GM21576 (cell line): ENCODE measurements at regions not wholly inside any gene's neighbourhood (a gene's known extent, or its start where the extent isn't known, plus 50 kb on each side); places are given as distances from the start of the nearest gene placed in this dataset.
"Not testable (repeated sequence)": the region's sequence is repeated elsewhere in the genome, so short reads cannot be mapped to it uniquely, and the experiment has no call there.

Source experiments
- ATAC-seq: cut with Tn5 transposase; IDR thresholded peaks from one replicate; pipeline ENCODE4 v1.9.1; 2021; ENCODE audit warnings: mild to moderate bottlenecking, moderate library complexity; ENCODE audit not compliant: unreplicated experiment

DNA sequence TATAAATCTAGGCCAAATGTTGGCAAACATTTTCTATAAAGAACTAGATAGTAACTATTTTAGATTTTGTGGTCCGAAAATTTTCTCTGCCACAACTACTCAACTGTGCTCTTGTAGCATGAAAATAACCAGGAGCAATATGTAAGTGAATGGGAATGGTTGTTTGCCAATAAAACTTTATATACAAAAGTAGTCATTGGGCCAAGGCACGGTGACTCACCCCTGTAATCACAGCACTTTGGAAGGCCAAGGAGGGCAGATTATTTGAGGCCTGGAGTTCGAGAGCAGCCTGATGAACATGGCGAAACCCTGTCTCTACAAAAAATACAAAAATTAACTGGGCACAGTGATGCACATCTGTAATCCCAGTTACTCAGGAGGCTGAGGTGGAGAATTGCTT, 617.1 kb downstream of the EPM2A start:
- ATAC-seq = no peak

DNA sequence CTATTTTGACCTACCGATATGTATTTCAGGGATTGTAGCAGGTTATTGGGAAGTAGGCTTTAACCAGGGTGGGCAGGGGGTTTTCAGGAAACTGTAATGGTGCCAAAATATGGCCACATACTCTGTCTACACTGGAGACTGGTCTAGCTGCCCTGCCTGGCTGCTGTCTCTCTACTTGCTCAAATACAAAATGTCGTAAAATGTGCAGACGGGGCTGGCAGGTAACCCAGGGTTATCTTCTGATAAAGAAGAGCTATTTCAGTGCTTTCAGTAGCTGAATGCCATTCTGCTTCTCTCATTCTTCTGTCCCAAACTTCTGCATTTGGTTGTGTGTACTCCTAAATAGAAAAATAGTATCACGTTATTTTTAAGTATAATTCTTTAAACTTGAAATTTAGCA, 616.2 kb downstream of the EPM2A start:
- ATAC-seq = no peak

DNA sequence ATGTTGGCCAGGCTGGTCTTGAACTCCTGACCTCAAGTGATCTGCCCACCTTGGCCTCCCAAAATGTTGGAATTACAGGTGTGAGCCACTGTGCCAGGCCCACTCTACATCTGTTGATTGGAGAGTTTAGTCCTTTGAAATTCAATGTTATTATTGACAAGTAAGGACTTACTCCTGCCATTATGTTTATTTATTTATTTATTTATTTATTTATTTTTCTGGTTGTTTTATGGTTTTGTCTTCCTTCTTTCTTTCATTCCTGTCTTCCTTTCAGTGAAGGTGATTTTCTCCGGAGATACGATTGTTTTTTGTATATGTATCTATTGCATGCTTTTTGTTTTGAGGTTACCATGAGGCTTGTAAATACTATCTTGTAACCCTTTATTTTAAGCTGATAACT, 602.6 kb downstream of the EPM2A start:
- no peak for ATAC-seq

DNA sequence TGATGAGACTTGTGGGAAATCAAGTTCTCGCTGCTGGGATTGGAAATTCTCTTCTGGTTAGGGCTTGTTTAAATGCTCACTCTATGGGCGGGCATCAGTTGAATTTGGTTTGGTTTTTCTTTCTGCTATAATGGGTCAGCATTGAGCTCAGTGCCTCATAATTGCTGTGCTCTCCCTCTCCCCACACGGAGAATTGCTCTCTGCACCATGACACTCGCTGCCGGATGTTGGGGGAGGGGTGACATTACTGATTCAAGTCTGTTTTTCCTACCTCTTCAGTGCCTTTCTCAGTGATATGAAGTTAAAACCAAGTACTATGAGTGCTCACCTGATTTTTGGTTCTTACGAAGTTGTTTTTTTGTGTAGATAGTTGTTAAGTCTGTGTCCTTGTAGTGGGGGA, 599.6 kb downstream of the EPM2A start:
- no peak for ATAC-seq

DNA sequence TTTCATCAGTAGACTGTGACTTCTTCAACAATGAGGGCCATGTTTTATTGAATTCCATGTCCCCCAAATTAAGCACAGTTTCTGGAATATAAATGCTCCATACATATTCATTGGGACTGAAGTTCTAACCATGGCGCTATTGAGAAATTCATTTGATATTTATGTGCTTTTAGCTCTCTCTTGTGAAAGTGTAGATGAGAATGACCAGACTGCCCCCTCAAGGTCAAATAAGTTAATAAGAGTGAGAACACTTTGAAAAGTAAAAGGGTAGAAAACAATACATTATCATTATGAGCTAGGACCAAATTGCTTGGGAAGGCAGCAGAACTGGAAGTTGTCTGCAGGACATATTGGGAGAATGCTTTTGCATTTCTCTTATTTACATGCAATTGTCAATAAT, 597.9 kb downstream of the EPM2A start:
- no peak for ATAC-seq

DNA sequence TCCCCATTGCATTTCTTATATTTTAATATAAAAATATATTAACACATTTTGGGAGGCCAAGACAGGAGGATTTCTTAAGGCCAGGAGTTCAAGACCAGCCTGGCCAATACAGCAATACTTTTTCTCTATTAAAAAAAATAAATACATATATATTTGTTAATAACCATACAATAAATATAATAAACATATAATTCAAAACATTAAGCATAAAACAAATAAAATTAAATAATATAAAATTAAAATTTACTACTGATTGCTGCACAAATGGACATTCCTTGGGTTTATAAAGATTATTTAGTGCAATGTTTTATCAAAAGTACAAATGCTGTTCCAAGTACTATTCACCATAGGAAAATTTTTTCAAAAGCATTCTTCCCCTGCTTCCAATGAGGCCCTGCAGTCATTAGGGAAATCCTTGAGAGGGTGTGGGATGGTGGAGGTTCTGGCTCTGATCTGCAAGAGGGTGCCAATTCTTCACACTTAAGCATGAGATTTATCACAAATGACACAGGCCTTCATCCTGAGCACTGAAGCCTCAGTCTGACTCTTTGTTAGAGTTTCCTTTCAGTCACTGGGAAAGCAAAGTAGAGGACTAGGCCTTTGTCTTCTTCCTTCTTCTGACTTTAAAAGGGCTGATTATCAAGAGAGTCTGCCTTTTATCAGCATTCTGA, 596.7 kb downstream of the EPM2A start:
- ATAC-seq = no peak

DNA sequence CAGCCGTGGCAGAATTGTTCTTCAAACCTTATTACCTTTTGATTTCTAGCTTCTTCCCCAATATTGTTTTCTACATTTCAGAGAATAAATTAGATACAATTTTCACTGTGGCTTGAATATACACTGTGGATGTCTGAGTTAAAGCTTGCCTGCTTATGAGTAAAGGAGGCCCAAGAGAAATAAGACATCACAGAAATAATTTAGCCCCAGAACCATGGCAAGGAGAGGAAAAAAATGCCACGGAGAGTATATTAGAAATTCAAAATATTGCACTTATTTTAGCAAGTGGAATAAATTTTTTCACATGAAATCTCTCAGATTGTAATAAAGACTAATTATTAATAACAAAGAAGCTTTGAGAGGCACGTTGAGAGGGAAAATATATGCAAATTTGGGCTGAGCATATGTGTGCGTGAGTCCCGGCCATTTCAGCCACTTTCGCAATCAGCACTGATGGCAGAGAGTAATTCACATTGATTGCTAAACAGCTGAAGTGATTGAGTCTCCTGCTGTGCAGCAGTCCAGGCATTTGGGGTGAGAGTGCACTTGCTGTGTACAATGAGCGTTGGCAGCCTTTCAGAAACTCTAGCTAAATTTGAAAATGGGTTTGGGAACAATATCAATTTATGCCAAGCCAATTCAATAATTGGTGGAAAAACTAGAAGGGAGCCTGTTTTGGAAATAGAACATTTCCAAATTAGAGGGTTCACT, 596.0 kb downstream of the EPM2A start:
- no peak for ATAC-seq

DNA sequence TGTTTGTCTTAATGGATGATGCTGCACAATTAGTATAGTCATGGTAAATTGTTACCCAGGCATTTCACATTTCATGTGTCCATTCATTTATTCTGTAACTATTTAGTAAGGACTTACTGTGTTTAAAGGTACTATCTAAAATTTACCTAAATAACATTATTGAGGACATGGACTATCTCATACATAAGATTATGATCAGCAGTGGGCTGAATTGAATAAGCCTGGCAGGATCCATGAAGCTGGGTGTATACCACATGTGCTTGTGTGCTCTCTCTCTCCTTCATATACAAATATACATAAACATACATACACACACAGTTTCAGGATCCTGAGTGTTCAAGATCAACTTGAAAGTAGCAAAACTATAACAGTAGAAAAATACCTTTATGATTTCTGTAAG, 595.4 kb downstream of the EPM2A start:
- no peak for ATAC-seq

DNA sequence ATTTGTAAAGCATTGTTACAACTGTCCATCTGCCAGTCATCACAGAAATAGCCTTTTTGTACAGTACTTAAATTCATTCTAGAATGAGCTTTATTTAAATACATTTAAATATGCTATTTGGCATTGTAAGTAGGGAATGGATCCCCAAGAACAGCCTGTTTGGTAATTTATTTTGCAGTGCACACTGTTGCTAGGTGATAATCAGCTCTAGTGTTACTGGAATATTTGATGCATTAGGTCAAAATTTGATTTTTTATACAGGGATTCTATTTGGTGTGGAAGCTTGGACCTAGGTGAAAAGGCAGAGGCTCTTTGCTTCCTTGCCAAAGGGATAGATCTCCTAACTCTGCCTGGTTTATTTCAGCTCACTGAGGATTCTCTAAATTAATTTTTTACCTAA, 593.7 kb downstream of the EPM2A start:
- no peak for ATAC-seq

DNA sequence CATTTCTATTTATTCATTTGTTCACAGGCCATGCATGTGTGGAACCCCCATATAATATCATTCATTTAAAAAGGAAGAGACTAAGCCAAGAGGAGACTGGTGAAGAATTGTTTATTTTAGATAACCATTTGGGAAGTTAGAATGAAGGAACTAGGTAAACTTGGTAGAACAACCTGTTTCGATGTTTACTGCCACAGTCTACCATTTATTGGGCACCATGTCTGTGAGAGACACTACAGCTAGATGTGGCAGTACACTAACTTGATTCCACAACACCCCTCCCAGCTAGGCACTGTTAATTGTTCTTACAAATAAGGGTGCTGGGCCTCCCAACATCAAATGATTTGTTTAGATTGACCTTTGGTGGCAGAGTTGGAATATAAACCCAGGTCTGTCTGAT, 592.4 kb downstream of the EPM2A start:
- no peak for ATAC-seq

DNA sequence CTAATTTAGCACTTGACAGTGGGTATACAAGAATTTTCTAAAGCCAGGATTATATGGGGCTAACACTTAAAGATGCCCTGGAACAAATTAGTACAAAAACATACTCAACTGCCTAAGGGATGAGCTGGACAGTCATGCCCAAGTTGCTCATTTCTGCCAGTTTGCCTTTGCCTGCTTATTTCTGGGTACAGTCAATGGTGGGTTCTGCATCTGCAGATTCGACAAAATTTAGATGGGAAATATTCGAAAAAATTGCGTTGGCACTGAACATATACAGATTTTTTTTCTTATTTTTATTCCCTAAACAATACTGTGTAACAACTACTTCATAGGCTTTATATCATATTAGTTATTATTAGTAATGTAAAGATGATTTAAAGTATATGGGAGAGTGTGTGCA, 591.9 kb downstream of the EPM2A start:
- no peak for ATAC-seq

DNA sequence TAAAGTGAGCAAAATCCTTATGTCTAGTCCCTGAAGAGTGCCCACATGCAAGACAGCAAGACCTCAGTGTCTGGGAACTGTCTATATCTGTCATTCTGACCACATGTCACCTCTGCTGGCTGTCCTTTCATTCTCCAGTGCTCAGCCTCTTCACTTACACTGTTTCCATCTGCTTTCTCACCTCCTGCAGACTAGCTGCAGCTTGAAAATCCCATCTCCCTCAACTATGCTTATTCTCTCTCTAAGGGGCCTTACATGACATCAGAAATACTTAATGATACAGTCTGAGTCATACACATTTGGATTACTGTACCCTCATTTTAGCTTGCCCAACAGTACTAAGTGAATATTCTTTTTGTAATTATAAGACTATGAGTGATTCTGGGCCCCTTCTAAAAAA, 587.8 kb downstream of the EPM2A start:
- ATAC-seq = no peak

DNA sequence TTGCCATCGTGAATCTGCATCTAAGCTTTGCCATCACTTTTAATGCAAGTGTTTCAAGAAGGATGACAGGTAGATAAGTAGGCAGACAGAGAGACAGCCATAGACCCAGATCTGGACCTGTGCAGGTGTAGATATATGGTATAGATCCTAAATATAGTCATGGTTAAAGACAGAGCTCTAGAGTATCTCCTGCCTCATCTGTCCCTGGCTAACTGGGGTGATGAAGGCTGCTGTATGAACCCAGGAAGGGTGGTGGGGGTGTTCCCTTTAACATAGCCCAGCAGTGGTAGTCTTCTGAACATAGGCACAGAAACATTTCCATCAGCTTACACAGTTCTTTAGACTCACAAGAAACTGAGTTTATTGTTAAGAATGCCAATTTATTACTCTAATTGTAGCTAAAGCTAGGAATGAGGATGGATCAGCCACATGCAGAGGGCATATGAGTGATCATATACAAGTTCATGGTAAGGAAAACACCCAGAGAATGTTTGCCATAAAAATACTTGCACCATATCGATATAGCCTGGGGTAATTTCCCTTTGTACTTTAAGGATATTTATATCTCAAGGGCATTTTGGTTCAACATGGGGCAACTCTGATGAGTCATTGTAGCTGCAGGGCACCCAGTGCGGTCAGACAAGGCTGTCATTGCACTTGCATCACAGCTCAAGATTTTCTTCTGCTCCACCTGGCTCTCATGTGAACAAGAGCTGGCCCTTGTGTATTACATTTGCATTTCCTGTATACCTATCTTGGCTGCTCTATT, 587.2 kb downstream of the EPM2A start:
- peak; percentile 56 for ATAC-seq

DNA sequence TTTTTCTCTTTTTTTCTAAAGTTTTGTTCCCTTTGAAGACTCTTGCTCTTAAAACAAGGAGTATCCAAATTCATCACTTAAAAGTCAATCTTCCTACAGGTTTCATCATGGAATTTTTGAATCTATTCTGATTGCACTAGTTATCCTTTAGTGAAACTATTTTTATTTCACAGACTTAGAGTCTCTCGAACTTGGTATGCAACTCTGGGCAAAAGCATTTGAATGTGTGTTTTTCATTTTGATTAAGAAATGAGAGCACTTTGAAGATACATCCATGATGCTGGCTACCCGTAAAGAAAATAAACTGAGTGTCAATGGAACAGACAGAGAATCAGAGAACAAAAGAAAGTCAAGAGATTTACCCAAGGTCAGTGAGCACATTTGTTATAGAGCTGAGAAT, 586.5 kb downstream of the EPM2A start:
- no peak for ATAC-seq

DNA sequence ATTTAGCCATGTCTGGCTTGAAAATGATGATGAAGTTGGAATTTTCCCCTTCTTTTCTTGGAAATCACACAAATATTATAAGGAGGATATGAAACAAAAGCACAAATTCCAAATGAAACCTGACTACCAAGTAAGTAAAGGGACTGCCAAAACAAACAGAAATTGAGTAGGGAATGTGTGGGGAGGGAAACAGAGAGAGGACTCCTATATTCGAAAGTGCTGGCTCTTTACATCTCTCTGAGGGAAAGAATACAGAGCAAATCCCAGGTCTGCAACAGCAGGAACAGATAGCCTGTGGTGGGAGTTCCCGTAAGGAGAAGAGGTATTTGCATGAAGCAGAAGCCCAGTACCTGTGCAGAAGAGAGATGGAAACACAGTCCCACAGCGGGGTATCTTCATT, 583.7 kb downstream of the EPM2A start:
- no peak for ATAC-seq

DNA sequence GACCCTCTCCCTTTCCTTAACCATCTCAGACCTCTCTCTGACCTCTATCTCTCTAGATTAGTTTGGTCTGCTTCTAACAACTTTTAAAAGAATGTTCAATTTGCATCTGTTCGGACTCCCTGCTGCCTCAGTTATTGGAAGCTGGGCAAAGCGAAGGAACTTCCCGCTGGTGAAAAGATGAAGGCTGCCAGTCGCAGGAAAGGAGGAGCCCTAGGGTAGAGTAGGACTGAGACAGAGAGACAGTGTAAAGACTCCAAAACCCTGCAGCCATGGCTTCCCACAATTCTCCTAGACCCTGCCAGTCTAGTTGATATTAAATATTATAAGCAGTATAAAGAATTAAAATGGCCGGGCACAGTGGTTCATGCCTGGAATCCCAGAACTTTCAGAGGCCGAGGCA, 581.8 kb downstream of the EPM2A start:
- ATAC-seq = no peak

DNA sequence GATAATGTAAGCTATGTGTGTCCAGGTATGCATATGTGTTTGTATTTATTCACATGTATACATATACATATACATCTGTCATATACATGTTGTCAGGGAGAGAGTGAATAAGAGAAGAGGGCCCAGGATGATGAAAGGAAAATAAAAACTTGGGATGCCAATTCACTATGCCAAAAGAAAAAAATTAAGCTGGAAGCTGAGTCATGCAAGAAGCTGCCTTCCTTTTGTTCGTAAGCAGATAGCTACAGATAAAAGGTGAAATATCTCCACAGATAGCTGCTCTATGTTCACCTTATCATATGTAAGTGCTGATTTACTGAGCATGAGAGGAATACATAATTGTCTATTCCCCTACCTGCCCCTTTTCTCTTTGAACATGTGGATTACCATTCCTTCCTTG, 579.9 kb downstream of the EPM2A start:
- no peak for ATAC-seq

DNA sequence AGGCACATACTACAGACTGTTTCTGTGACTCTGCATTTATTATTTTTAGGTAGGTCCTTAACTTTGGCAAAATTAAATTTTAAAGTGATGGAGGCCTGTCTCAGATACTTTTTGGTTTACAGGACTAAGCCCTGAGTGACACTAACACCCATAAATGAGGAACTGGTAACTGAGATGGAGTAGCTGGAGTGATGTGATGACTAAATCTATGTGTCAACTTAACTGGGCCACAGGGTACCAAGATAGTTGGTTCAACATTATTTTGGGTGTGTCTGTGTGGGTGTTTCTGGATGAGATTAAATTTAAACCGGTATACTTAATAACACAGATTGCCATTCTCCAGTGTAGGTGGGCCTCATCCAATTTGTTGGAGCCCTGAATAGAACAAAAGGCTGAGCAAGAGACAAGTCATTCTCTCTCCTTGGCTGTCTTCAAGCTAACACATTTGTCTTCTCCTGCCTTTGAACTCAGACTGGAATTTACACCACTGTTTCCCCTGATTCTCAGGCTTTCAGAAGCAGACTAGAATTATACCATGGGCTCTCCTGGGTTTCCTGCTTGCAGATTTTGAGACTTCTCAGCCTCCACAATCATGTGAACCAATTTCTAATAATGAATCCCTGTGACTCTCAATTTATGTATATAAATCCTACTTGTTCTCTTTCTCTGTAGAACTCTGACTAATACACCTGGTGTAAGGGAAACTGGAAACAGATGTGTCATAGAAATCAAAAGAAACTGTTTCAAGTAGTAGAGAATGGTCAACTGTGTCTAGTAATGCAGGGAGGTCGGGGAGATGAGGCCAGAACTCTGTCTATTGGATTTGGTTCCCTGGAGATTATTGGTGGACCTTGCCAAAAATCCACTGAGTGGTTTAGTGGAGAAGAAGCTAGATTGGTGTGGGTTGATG, 579.2 kb downstream of the EPM2A start:
- ATAC-seq = peak; percentile 52

DNA sequence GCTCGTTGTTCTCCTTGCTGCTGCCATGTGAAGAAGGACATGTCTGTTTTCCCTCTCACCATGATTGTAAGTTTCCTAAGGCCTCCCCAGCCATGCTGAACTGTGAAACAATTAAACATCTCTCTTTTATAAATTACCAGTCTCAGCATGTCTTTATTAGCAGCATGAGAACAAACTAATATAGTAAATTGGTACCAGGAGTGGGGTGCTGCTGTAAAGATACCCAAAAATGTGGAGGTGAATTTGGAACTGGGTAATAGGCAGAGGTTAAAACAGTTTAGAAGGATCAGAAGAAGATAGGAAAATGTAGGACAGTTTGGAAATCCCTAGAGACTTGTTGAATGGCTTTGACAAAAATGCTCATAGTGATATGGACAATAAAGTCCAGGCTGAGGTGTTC, 576.7 kb downstream of the EPM2A start:
- not testable (repeated sequence) for ATAC-seq

DNA sequence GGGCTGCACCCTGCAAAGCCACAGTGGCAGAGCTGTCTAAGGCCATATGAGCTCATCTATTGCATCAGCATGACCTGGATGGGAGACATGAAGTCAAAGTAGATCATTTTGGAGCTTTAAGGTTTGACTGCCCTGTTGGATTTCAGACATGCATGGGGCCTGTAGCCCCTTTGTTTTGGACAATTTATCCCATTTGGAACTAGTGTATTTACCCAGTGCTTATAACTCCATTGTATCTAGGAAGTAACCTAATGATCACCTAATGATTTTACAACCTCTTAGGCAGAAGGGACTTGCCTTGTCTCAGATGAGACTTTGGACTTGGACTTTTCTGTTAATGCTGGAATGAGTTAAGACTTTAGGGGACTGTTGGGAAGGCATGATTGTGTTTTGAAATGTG, 575.4 kb downstream of the EPM2A start:
- no peak for ATAC-seq

DNA sequence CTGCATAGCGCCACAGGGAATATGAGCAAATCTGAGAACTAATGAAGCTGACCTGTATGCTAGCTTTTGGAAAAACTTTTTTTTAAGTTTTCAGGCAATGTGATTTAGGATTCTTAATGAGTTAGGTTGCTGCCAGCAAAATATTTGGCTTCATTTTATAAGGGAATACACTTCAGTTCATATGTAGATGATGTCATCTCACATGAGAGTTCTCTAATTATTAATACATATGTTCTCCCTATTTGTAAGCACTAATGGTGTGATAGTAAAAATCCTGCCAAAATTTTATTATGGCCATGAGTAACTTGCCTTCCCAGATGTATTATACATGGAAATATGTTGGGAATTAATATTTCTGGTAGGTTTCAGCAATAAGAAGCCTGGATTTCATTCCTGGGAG, 573.8 kb downstream of the EPM2A start:
- no peak for ATAC-seq
